ENCODE measurements at regions not wholly inside any gene's neighbourhood (a gene's known extent, or its start where the extent isn't known, plus 50 kb on each side); places are given as distances from the start of the nearest gene placed in this dataset.
"Not testable (repeated sequence)": the region's sequence is repeated elsewhere in the genome, so short reads cannot be mapped to it uniquely, and the experiment has no call there.

DNA sequence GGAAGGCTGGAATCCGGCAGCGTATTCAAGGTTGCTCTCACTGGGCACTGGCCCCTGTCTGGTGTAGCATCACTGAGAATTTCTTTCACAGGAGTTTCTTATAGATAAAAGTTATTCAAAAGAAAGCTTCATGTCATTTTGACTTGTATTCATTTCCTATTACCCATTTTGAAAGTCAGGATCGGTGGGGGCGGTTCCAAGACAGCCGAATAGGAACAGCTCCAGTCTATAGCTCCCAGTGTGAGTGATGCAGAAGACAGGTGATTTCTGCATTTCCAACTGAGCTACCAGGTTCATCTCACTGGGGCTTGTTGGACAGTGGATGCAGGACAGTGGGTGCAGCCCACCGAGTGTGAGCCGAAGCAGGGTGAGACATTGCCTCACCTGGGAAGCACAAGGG lies 51.5 kb upstream of the CDC42EP3 start:
- H3K27me3 ChIP-seq; DNase-seq; intact Hi-C loops (cut with DNase I); H3K4me3 ChIP-seq (replicated peaks in 1 of 3); H3K4me1 ChIP-seq; H3K27ac ChIP-seq; H3K9me3 ChIP-seq; H3K36me3 ChIP-seq: not testable (repeated sequence)
- WGBS, 2 donors = 92 to 96% methylated on average over 7 of the region's 7 CpGs

DNA sequence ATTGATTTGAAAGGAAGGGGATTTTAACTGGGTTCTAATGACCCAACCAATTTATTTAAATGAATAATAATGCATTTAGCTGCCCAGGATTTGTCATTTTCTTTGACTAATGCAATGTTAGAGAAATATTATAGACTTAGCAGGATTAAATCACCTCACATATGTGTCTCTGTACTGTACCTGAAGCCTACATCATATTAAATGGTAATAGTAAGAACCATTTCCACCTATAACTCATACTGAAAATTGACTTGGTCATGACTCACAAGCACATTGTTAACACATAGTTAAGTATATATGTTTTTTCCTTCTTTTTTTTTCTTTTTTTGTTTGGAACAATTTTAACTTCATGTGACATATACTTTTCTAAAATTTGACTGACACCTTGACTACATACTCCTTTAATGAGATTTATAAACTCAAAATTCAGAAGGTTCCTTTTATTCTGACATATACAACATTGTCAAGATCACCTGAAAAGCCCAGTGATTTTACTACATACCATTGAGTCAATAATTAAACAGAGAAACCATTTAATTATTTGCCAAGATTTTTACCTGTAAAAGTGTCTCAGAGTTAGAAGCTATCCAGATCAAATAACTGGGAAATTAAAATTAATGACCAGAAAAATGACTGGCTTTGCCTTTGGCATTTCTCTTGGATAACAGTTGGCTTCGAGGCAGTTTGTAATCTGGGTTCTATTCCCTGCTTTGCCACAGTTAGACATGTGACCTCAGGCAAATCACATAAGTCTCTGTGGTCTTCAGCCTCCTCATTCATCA lies 58.8 kb upstream of the CDC42EP3 start:
- no peak for DNase-seq
- H3K4me3 ChIP-seq (replicated peaks in 1 of 3) = no peak overlapping the region

DNA sequence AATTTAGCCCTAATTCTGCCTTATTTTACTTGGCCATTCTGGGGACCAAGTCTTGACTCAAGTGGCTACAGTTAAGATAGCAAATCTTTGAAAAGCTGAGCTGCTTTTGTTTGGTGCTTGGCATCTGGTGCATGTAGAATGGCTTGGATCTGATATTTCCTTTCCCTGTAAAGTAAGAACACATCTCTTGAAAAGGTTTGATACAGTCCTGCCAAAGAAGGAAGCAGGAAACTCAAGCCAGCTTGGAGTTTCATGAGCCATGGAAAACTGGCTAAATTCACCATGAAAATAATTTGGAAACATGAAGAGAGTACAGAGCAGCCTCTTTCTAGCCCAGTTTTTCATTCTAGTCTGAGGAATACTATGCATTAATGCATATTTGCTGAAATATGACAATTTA lies 61.0 kb upstream of the CDC42EP3 start:
- H3K9me3 ChIP-seq; H3K27me3 ChIP-seq; intact Hi-C loops (cut with DNase I); H3K4me3 ChIP-seq (replicated peaks in 1 of 3); DNase-seq; H3K36me3 ChIP-seq; H3K27ac ChIP-seq: not testable (repeated sequence)
- peaks cover 9 to 31% of the 10 kb centered on the region in 2 donors for H3K4me1 ChIP-seq

More for the DNA sequence above, 58.8 kb upstream of the CDC42EP3 start:
- Histone ChIP-seq H3K9me3 (no peaks in the 10 kb centered on the region), H3K4me1 (peaks cover 0 to 13% of the 10 kb centered on the region in 2 donors), H3K27ac (no peak overlapping the region), H3K27me3 (no peaks in the 10 kb centered on the region), H3K36me3 (no peaks in the 10 kb centered on the region)
- intact Hi-C loops (cut with DNase I) = no loop called here
- TF ChIP-seq, protein P1, sequence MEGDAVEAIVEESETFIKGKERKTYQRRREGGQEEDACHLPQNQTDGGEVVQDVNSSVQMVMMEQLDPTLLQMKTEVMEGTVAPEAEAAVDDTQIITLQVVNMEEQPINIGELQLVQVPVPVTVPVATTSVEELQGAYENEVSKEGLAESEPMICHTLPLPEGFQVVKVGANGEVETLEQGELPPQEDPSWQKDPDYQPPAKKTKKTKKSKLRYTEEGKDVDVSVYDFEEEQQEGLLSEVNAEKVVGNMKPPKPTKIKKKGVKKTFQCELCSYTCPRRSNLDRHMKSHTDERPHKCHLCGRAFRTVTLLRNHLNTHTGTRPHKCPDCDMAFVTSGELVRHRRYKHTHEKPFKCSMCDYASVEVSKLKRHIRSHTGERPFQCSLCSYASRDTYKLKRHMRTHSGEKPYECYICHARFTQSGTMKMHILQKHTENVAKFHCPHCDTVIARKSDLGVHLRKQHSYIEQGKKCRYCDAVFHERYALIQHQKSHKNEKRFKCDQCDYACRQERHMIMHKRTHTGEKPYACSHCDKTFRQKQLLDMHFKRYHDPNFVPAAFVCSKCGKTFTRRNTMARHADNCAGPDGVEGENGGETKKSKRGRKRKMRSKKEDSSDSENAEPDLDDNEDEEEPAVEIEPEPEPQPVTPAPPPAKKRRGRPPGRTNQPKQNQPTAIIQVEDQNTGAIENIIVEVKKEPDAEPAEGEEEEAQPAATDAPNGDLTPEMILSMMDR (IDR thresholded peaks at IDR 0.05) = no peak
- TF ChIP-seq POLR2A (IDR thresholded peaks at IDR 0.05) = no peak
- 71 to 81% methylated on average over 1 of the region's 1 CpG for WGBS, 2 donors

DNA sequence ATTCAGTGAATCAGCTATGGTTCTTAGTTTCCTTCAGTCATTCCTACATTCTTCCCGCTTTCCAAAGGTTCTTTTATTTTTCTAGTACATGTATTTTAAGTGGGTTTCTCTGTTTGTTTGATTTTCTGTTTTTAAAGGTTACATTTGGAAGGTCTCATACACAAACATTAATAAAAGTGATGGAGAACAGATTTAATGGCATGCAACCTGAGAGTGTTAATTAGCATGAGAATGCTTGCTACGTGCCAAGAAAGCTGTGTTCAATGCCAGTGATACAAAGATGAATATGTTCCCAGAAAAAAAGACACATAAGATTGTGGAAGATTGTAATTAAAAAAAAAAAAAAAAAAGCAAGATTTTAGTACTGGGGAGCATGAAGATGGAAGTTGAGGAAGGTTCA lies 61.8 kb upstream of the CDC42EP3 start:
- no peak overlapping the region for H3K4me3 ChIP-seq (replicated peaks in 1 of 3)
- TF ChIP-seq, protein P1 (IDR thresholded peaks at IDR 0.05) = no peak
- no peak for TF ChIP-seq POLR2A (IDR thresholded peaks at IDR 0.05)
- H3K4me1 ChIP-seq = peaks cover 9 to 32% of the 10 kb centered on the region in 2 donors
- 92% methylated on average over 2 of the region's 2 CpGs for WGBS, 2 donors
- no peaks in the 10 kb centered on the region for H3K27me3 ChIP-seq
- H3K9me3 ChIP-seq = no peaks in the 10 kb centered on the region
- intact Hi-C loops (cut with DNase I) = no loop called here
- H3K36me3 ChIP-seq = no peaks in the 10 kb centered on the region
- no peak for DNase-seq
- H3K27ac ChIP-seq = no peak overlapping the region

DNA sequence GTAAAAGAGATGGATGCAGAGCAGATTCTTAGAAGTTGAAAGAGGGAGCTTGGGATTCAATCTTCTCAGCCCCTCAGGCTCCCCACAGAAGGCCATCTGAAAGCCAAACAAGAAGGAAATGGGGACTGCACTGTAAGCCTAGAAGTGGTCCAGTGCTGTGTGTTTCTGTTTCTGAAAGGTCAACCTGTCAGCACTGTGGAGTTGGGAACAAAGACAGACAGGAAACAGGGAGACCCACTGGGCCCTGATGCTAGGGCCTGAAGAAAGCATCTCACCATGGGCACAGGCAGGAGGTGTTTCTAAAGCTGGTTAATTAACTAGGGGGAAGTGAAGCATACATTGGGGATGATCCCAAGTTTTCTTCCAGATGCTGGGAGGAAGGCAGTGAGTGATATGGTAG lies 62.5 kb upstream of the CDC42EP3 start:
- H3K9me3 ChIP-seq; H3K4me3 ChIP-seq (replicated peaks in 1 of 3); H3K36me3 ChIP-seq; H3K27me3 ChIP-seq; intact Hi-C loops (cut with DNase I); DNase-seq: not testable (repeated sequence)
- Histone ChIP-seq H3K27ac (peak overlapping the region in 1 of 3 donors; percentile 81), H3K4me1 (peaks cover 9 to 32% of the 10 kb centered on the region in 2 donors)

DNA sequence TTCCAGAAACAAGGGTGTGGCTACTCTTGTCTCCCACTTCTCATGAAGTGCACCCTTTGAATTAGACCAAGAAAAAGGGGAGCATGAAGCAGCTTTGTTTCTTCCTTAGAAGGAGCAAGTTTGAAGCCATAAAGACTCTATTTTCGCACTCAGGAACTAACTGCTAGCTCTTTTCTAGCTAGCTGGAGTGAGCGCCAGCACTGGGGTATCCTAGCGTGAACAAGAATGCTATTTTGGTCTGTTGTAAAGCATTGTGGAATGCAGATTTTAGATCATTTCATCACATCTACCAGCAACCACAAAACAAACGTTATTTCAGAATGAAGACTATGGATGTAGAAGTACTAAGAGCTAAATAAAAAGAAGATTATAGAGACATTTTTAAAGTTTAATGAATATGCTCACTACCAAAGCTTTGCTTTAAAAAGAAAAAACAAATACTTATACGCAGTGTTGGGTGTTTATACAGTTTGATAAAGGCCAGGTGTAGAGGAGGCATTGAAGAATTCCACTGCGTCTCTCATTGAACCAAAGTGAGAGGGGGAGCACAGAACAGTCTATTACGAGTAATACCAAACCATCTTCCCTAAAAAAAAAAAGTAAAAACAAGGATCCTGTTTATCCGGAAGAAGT lies 63.6 kb upstream of the CDC42EP3 start:
- H3K27me3 ChIP-seq; H3K4me3 ChIP-seq (replicated peaks in 1 of 3); H3K9me3 ChIP-seq; H3K36me3 ChIP-seq; intact Hi-C loops (cut with DNase I): not testable (repeated sequence)
- WGBS, 2 donors = 25 to 34% methylated on average over 8 of the region's 8 CpGs
- peak overlapping the region; percentile 68 to 82 (median 81) for H3K27ac ChIP-seq
- peaks cover 9 to 32% of the 10 kb centered on the region in 2 donors for H3K4me1 ChIP-seq
- peak; percentile 61 to 76 for DNase-seq

DNA sequence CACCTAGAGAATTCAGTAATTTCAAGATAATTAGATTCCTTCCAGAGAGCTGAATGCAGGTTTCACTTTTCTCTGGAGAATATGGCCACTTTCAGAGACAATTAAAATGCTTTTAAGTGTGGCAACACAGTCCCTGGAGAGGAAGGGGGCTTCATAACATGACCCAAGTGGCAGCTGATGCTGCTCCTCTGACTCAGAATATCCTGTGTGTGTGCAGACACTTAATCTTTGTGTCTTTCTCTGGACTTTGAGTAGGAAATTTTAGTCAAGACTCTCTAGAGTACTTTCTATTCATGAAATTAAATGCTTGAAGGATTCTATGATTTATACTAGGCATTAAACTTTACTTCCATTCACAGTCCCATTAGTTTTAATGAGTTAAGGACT lies 64.1 kb upstream of the CDC42EP3 start:
- H3K36me3 ChIP-seq; H3K4me3 ChIP-seq (replicated peaks in 1 of 3); DNase-seq; H3K27me3 ChIP-seq; H3K9me3 ChIP-seq; intact Hi-C loops (cut with DNase I): not testable (repeated sequence)
- Histone ChIP-seq H3K27ac (peak overlapping the region; percentile 68 to 82 (median 81)), H3K4me1 (peaks cover 9 to 32% of the 10 kb centered on the region in 2 donors)
